Activated CD8-positive, alpha-beta T cell treated with anti-CD3 and anti-CD28 coated beads for 36 hours (primary cell): ENCODE measurements at regions not wholly inside any gene's neighbourhood (a gene's known extent, or its start where the extent isn't known, plus 50 kb on each side); places are given as distances from the start of the nearest gene placed in this dataset.

Experiments used
- ATAC-seq: fragments of 200-7000 bp; cut with Tn5 transposase; one replicate; pipeline ENCODE4 v1.10.0; 2021; ENCODE audit warnings: mild to moderate bottlenecking, moderate library complexity
- CTCF ChIA-PET: fragments of 350-600 bp; sonication (Branson Sonifier 250); formaldehyde crosslinking; loops from one replicate; lab custom pipeline; 2021; ENCODE audit warnings: antibody characterized with exemption; lab: Charles Lee
- POLR2A ChIA-PET: fragments of 350-600 bp; sonication (Branson Sonifier 250); formaldehyde crosslinking; loops from one replicate; lab custom pipeline; 2021; ENCODE audit warnings: antibody characterized with exemption; lab: Charles Lee
- DNase-seq: peaks from one replicate; pipeline ENCODE4 v3.0.0-alpha.2; 2020
- H3K27ac Mint-ChIP-seq: one replicate; pipeline ENCODE4 v1.8.0; 2021; ENCODE audit warnings: mild to moderate bottlenecking, mixed read lengths
- H3K27me3 Mint-ChIP-seq: one replicate; pipeline ENCODE4 v1.8.0; 2021; ENCODE audit warnings: mixed read lengths
- H3K36me3 Mint-ChIP-seq: one replicate; pipeline ENCODE4 v1.8.0; 2021; ENCODE audit warnings: low read depth, mixed read lengths
- H3K4me1 Mint-ChIP-seq: one replicate; pipeline ENCODE4 v1.8.0; 2021; ENCODE audit warnings: low read depth, mixed read lengths
- H3K4me3 Mint-ChIP-seq: one replicate; pipeline ENCODE4 v1.8.0; 2021; ENCODE audit warnings: mild to moderate bottlenecking, moderate library complexity, mixed read lengths
- H3K9me3 Mint-ChIP-seq: one replicate; pipeline ENCODE4 v1.8.0; 2021; ENCODE audit warnings: mixed read lengths
- CTCF ChIP-seq: fragments of 200-600 bp; IDR thresholded peaks from one replicate; pipeline ENCODE4 v1.8.0; 2022; ENCODE audit warnings: antibody characterized with exemption, mild to moderate bottlenecking
- intact Hi-C: fragments of 100-400 bp; cut with micrococcal nuclease; formaldehyde crosslinking; loops from one replicate; pipeline ENCODE4 v1.10.0; 2022

GRCh38 chr12:89895591-89895990, 187.0 kb upstream of the ATP2B1 start:
- H3K27me3 Mint-ChIP-seq, result no peaks in the 10 kb centered on the region
- peaks cover 1% of the 10 kb centered on the region for H3K36me3 Mint-ChIP-seq
- peaks cover 3% of the 10 kb centered on the region for H3K9me3 Mint-ChIP-seq
- no peak overlapping the region for H3K4me3 Mint-ChIP-seq
- intact Hi-C loops, result no loop called here
- CTCF ChIA-PET, result no interaction called here
- no peak for TF ChIP-seq CTCF
- ATAC-seq, result no peak
- DNase-seq, result no peak
- peaks cover 15% of the 10 kb centered on the region for H3K4me1 Mint-ChIP-seq
- no peak overlapping the region for H3K27ac Mint-ChIP-seq
- POLR2A ChIA-PET, result no interaction called here

- Mint-ChIP-seq H3K4me3 (no peak overlapping the region), H3K4me1 (peaks cover 15% of the 10 kb centered on the region), H3K36me3 (peaks cover 1% of the 10 kb centered on the region), H3K9me3 (peaks cover 4% of the 10 kb centered on the region), H3K27ac (no peak overlapping the region), H3K27me3 (no peaks in the 10 kb centered on the region)
- intact Hi-C loops, result no loop called here
- no peak for TF ChIP-seq CTCF
- ATAC-seq (no peak), DNase-seq (no peak)
- ChIA-PET CTCF (no interaction called here), POLR2A (no interaction called here)
These were observed 186.5 kb upstream of the ATP2B1 start for GRCh38 chr12:89895101-89895500.

GRCh38 chr12:89893972-89894706, 185.5 kb upstream of the ATP2B1 start:
- ChIA-PET CTCF (no interaction called here), POLR2A (no interaction called here)
- no peaks in the 10 kb centered on the region for H3K27me3 Mint-ChIP-seq
- H3K36me3 Mint-ChIP-seq, result peaks cover 1% of the 10 kb centered on the region
- ATAC-seq, result no peak
- H3K9me3 Mint-ChIP-seq, result peaks cover 4% of the 10 kb centered on the region
- H3K27ac Mint-ChIP-seq, result no peak overlapping the region
- H3K4me3 Mint-ChIP-seq, result no peak overlapping the region
- H3K4me1 Mint-ChIP-seq, result peaks cover 15% of the 10 kb centered on the region
- no peak for DNase-seq
- intact Hi-C loops, result no loop called here
- TF ChIP-seq CTCF, result no peak

GRCh38 chr12:89892436-89892835, 183.8 kb upstream of the ATP2B1 start:
- H3K27ac Mint-ChIP-seq, result no peak overlapping the region
- CTCF ChIA-PET, result no interaction called here
- no peak for ATAC-seq
- no peak for TF ChIP-seq CTCF
- intact Hi-C loops, result no loop called here
- DNase-seq, result no peak
- no peaks in the 10 kb centered on the region for H3K27me3 Mint-ChIP-seq
- H3K36me3 Mint-ChIP-seq, result peaks cover 1% of the 10 kb centered on the region
- POLR2A ChIA-PET, result no interaction called here
- peaks cover 15% of the 10 kb centered on the region for H3K4me1 Mint-ChIP-seq
- H3K9me3 Mint-ChIP-seq, result peaks cover 4% of the 10 kb centered on the region
- H3K4me3 Mint-ChIP-seq, result no peak overlapping the region

- ChIA-PET CTCF (no interaction called here), POLR2A (no interaction called here)
- Mint-ChIP-seq H3K36me3 (peaks cover 1% of the 10 kb centered on the region), H3K27me3 (no peaks in the 10 kb centered on the region), H3K4me1 (peaks cover 15% of the 10 kb centered on the region), H3K9me3 (peaks cover 4% of the 10 kb centered on the region), H3K4me3 (no peak overlapping the region), H3K27ac (no peak overlapping the region)
- DNase-seq, result no peak
- intact Hi-C loops, result no loop called here
- TF ChIP-seq CTCF, result no peak
- ATAC-seq, result no peak
These were observed 183.3 kb upstream of the ATP2B1 start for GRCh38 chr12:89891933-89892332.
